ENCODE measurements at regions not wholly inside any gene's neighbourhood (a gene's known extent, or its start where the extent isn't known, plus 50 kb on each side); places are given as distances from the start of the nearest gene placed in this dataset.

GRCh38 chr10:118405928-118406327, 63.8 kb upstream of the FAM204A start:
- no peak for TF ChIP-seq EZH2 (IDR thresholded peaks at IDR 0.05; ENCODE audit: borderline replicate concordance, low read length)
- no peak for TF ChIP-seq CTCF (IDR thresholded peaks at IDR 0.05; ENCODE audit: low read length)
